HG03469 (cell line): ENCODE measurements at regions not wholly inside any gene's neighbourhood (a gene's known extent, or its start where the extent isn't known, plus 50 kb on each side); places are given as distances from the start of the nearest gene placed in this dataset.

Experiments used
- ATAC-seq: cut with Tn5 transposase; IDR thresholded peaks from one replicate; pipeline ENCODE4 v1.9.1; 2021; ENCODE audit warnings: mild to moderate bottlenecking, moderate library complexity, moderate number of reproducible peaks; ENCODE audit not compliant: unreplicated experiment

GRCh38 chr6:122042380-122042779 lies 357.1 kb upstream of the HSF2 start:
- no peak for ATAC-seq

GRCh38 chr6:122042960-122043735 lies 356.3 kb upstream of the HSF2 start:
- ATAC-seq, result no peak

DNA sequence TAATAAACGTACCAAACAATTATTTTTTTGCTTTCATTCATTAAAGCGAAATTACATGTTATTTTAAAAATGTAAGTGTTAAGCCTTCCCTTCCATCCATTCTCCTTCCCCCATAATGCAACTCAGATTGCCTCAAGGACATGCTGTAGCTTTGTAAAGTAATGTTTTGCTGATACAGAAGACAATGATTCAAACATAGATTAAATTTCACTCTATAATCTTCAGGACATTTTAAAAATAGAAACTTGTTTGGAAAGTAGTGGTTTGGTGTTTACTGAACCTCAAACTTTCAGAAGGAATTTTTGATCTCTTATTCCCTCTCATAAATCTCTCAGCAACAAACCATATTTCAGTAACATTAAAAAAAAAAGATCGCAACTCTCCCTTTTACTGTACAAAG lies 350.9 kb upstream of the HSF2 start:
- no peak for ATAC-seq

DNA sequence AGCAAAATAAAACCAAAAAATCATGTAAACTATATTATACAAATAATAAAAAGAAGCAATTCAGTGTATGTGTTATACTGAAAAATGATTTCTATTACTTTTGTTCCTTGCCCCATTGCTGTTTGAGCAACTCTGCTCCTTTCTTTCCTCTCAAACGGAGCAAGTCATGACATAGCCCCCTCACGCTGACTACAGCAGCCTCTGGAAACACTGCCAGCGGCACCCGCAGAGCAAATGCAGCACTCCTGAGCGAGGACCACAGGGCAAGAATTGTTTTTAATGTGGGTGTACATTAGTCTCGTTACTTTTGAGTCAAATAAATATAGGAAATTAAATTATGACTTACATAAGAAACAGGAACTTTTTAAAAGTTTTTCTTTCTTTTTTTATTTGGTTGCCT lies 350.1 kb upstream of the HSF2 start:
- no peak for ATAC-seq

DNA sequence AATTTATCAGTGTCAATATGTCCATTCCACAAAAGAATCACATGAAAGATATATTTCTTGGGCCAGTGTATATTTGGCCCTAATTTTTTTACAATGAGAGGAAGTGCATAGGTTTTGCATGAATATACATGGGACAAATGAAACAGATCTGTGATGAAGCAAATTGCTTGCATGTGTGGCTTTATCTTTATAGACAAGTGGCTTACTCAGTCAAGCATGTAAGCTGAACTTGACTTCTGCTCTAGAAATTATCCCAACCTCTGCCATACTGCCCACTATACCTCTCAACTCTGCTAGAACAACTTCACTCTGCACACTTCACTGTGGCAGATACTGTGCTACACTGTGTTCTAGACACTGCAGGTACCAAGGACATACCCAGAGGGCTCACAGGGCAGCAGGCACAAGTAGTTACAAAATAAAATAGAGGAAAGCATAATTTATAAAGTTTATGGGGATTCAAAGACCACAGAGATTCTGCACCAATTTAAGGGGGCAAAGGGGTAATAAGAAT lies 349.2 kb upstream of the HSF2 start:
- ATAC-seq, result no peak

DNA sequence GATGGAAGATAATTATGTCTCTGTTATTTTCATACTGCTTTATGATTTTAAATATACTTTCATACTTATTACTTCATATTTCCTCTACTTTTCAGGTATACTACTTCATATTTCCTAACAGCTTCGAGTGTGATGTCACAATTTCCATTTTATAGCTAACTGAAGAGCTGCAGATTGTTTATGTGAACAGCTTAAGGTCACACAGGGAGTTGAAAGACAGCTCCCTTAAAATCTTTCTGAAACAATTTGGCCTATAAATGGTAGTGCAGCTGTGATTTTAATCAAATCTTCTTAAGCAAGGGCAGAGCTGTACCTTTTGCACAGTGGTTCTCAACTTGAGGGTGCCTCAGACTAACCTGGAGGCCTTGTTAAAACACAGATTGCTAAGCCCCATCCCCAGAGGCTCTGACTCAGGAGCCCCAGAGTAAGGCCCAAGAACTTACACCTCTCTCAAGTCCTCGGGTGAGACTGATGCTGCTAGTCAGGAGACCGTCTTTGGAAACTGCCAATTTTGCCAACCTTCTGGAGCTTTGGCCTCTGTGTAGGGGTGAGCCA lies 347.0 kb upstream of the HSF2 start:
- no peak for ATAC-seq

DNA sequence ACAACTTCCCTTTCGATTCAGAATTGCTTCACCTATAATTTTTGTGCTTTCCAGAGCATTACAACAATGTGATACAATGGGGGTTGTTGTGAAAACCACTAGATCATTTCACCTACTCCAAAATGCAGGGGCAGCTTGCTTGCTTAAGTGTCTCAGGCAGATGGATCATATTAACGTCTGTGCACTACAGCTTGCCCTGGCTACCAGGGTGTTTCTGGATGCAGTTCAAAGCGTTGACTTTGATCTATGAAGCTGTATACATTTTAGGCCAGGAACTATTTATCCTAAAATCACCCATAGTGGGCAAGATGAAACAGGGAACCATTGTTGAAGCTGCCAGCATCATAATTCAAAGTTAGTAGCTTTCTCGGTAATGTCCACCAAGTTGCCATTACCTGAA lies 339.5 kb upstream of the HSF2 start:
- ATAC-seq, result no peak

DNA sequence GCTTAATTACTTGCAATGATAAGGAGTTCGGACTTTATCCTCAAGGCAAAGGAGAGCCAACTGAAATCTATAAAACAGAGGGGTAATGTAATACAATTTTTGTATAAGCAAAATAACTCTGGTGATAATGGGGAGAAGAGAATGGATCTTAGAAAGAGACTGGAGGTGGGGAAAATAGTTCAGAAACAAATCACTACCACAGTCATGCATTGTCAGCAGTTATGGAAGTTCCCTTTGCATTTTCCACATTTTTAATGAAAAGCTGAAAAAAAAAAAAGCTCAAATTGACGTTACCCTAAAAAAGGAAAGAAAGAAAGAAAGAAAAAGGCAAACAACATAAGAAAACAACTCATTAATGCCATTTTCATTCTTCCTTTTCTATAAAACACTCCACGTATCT lies 337.6 kb upstream of the HSF2 start:
- no peak for ATAC-seq

- no peak for ATAC-seq
Observed at GRCh38 chr6:122063076-122063475, 336.4 kb upstream of the HSF2 start.

- no peak for ATAC-seq
Observed at GRCh38 chr6:122063761-122064160, 335.7 kb upstream of the HSF2 start.

DNA sequence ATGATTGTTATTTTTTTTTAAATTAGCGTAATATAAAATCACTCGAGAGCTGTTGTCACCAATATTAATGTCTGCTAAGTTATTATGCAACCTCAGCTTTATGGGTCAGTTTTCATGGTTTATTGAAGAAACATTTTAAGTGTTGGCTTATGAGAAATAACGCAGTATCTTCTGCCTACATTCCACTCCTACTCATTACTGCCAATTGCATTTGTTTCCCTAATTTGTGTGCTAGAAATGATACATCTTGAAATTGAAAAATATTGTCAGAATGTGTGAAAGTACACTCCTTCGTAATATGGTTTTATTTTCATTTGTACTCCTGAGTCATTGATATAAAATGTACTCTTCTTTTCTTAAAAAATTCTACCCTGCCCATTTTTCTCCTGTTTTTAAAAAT lies 333.3 kb upstream of the HSF2 start:
- no peak for ATAC-seq

GRCh38 chr6:122068291-122068769 lies 331.1 kb upstream of the HSF2 start:
- no peak for ATAC-seq

DNA sequence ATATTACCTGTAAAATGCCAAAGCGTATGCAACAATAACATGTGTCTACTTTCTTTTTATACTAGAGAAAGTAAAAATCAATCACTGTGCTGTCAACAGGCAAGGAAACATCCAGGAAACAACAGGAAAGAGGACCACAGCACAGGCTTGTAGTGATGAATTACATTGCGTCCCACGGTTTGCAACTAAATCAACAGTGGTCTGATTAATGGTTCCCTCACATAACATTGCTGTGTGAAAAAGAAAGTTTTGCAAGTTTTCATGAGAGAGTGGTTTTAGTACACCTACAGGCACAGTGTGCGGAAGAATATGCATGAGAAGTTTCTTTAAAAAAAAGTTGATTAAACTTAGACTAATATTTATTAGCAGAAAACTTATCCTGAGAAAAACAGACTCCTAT lies 329.5 kb upstream of the HSF2 start:
- no peak for ATAC-seq

GRCh38 chr6:122072014-122072647 lies 327.3 kb upstream of the HSF2 start:
- ATAC-seq, result no peak

DNA sequence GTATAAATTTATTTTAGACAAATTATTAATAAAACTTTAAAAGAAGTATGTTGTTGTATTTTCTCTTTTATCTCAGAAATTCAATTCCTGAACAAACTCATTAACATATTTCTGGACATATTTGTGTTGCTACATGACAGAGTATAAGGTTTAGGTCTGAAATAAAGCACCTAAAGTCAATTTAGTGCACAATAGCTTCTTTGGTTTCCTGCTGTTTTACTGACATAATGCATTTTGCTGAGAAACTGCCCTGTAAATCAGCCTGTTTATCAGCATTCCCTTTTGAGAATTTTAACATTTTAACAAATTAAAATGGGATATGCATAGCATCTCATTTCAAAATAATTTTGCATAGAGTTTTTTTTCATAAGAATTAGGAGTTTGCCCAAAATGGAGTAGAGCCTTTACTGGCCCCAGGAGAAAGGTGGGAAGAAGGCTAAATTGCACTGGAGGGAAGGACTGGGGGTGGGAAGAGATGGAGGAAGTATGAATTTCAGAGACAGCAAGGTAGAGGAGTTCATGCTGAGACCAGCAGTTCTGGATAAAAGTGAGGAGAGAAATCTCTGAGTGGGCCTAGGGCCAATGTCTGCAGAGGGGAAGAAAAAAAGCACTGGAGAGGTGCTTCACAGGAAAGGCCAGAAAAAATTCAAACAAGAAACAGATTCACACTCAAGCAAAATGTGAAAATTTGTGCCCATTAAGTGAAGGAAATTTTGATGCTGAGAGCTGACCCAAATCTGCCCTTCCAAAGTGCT lies 324.2 kb upstream of the HSF2 start:
- no peak for ATAC-seq

DNA sequence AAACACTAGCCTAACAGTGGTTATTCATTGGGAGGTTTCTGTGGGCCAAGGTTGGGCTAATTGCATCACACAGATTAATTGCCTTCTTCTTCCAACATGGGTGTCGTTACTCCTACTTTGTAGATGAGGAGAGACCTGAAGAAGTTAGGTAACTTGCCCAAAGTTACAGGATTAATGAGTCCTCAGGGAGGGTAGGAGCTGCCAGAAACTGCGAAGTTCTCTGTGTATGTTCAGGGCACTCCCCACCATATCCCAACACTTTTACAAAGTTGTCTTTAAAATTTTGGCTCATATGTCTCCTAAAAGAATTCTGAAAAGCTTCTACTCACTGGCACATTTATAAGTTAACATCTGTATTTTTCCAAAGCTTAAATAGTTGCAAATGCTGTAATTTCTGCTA lies 323.5 kb upstream of the HSF2 start:
- ATAC-seq, result no peak

DNA sequence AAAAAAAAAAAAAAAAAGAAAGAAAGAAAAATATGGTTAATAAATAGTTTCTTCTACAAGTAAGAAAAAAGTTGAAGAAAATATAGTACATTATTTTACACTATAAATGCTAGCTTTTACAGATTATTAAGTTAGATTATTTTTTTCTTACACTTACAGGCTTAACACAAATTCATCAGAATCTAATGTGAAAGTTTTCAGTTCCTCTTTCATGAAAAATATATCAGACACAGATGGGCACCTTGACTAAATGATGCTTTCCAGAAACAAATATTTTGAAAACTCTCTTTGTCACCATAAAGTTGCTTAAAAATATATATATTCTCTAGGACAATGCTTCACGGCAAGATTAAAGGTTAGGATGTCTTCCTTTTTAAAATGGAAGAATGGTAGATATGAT lies 321.8 kb upstream of the HSF2 start:
- no peak for ATAC-seq

GRCh38 chr6:122078481-122078880 lies 321.0 kb upstream of the HSF2 start:
- no peak for ATAC-seq

DNA sequence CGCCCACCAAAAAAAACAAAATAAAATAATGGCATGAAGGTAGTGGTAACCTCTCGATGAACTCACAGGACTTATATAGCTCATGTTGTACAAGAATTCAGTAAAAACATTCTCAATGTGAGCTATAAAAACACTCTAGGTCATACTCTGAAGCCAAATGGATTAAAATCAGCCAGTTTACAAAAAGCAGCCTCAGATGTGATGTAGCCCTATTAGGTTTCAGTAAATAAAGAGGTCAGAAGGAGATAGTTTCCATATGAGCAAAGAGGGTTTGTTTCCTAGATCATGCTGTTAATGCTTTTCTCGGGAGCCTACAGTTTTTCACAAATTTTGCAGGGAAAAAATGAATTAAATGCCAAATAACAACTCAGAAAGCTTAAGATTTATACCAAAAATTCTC lies 319.5 kb upstream of the HSF2 start:
- ATAC-seq, result no peak

DNA sequence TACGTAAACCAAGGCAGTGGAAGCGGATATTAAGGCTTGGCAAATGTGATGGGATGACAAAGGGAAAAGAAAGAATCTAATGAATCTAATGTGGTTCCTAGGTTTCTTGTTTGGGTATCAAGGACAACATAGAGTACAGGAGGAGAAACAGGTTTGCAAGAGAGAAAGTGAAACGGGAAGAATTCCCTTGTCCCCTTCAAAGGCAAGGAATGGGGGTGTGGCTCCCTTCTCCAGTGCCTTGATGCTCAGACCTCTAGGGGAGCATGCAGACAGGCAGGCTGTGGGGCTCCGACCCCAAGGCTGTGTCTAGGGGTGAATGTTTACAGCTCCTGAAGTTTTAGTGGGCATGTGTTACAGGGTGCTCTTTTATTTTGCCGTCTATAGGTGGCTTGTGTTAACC lies 317.5 kb upstream of the HSF2 start:
- ATAC-seq, result no peak

GRCh38 chr6:122082370-122082769 lies 317.1 kb upstream of the HSF2 start:
- ATAC-seq, result no peak
